ENCODE measurements at regions not wholly inside any gene's neighbourhood (a gene's known extent, or its start where the extent isn't known, plus 50 kb on each side); places are given as distances from the start of the nearest gene placed in this dataset.
"Not testable (repeated sequence)": the region's sequence is repeated elsewhere in the genome, so short reads cannot be mapped to it uniquely, and the experiment has no call there.

- no peak for ATAC-seq
Observed at GRCh38 chr4:26048378-26048882, 134.4 kb downstream of the SMIM20 start.

GRCh38 chr4:26048950-26049349, 134.9 kb downstream of the SMIM20 start:
- no peak for ATAC-seq

GRCh38 chr4:26049447-26049846, 135.4 kb downstream of the SMIM20 start:
- ATAC-seq = no peak

- no peak for ATAC-seq
Observed at GRCh38 chr4:26050212-26050643, 136.2 kb downstream of the SMIM20 start.

GRCh38 chr4:26050671-26051070, 136.7 kb downstream of the SMIM20 start:
- no peak for ATAC-seq

GRCh38 chr4:26051240-26051639, 137.2 kb downstream of the SMIM20 start:
- no peak for ATAC-seq

- ATAC-seq = no peak
Observed at GRCh38 chr4:26052663-26053541, 138.9 kb downstream of the SMIM20 start.

GRCh38 chr4:26053761-26054160, 139.7 kb downstream of the SMIM20 start:
- ATAC-seq = no peak

- no peak for ATAC-seq
Observed at GRCh38 chr4:26055855-26056254, 141.8 kb downstream of the SMIM20 start.

- ATAC-seq = no peak
Observed at GRCh38 chr4:26056406-26056805, 142.4 kb downstream of the SMIM20 start.

- ATAC-seq = not testable (repeated sequence)
Observed at GRCh38 chr4:26057839-26058238, 143.8 kb downstream of the SMIM20 start.

- ATAC-seq = peak; percentile 87 to 94
Observed at GRCh38 chr4:26058537-26058936, 144.5 kb downstream of the SMIM20 start.

GRCh38 chr4:26059391-26060154, 145.6 kb downstream of the SMIM20 start:
- no peak for ATAC-seq

GRCh38 chr4:26060286-26060685, 146.3 kb downstream of the SMIM20 start:
- no peak for ATAC-seq

GRCh38 chr4:26061248-26061986, 147.4 kb downstream of the SMIM20 start:
- ATAC-seq = peak in 1 of 2 donors; percentile 40

- ATAC-seq = no peak
Observed at GRCh38 chr4:26062215-26062614, 148.2 kb downstream of the SMIM20 start.

GRCh38 chr4:26064009-26064408, 150.0 kb downstream of the SMIM20 start:
- ATAC-seq = not testable (repeated sequence)

- no peak for ATAC-seq
Observed at GRCh38 chr4:26065833-26066232, 151.8 kb downstream of the SMIM20 start.

GRCh38 chr4:26067035-26067434, 153.0 kb downstream of the SMIM20 start:
- ATAC-seq = no peak

- ATAC-seq = peak in 1 of 2 donors; percentile 34
Observed at GRCh38 chr4:26069218-26069617, 155.2 kb downstream of the SMIM20 start.

GRCh38 chr4:26071688-26072087, 157.7 kb downstream of the SMIM20 start:
- no peak for ATAC-seq

- peak; percentile 6 to 7 for ATAC-seq
Observed at GRCh38 chr4:26073886-26074560, 160.0 kb downstream of the SMIM20 start.
